GM19043 (cell line): ENCODE measurements at regions not wholly inside any gene's neighbourhood (a gene's known extent, or its start where the extent isn't known, plus 50 kb on each side); places are given as distances from the start of the nearest gene placed in this dataset.

ENCODE experiments used
- ATAC-seq: cut with Tn5 transposase; IDR thresholded peaks from one replicate; pipeline ENCODE4 v1.9.1; 2021; ENCODE audit warnings: low read depth; ENCODE audit not compliant: unreplicated experiment

DNA sequence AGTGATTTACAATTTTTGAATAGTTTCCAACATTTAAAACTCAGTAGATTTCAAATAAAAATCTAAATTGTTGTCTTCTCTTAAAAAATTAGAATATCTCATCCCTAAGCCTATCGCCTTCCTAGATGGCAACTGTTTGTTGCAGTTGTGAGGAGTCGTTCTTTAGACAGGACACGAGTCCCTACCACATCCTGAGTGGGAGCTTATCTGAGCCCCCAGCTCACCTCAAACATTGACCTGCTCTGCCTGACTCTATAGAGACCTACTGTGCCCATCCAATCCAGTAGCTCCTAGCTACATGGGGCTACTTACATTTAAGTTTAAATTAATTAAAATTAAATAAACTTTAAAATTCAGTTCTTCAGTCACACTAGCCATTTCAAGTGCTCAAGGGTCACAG, 434.7 kb downstream of the FOXO1 start:
- no peak for ATAC-seq

DNA sequence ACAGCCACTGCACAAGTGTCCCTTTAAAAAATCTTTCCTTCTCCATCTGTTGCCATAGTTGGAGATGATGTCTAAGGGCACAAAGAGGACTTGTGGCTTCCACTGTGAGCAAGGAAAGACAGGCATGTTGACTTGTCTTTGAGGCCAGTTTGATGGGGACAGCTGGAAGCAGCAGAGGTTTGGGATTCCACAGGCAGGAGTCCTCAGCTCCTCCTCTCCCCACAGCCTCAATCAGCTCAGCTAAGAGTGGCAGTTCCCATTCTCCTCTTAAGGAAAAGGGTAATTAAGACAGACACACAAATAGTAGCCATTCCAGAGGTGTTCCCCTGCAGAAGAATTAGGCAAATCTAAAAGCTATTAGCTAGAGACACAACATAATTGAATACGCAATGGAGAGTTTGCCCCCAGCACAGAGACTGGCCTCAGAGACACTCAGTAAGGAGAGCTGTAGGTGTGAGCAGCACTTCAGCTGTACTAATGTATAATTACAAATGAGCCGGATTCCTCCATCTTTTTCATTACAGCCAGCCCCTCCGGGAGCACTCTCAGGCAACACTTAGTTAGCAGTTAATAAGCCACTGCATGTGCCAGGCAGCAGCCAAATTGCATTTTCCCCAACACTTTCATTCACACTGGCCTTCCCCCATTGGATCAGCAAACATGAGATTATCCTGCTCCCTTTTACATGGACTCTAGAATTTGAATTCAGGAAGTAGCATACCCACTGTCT, 434.0 kb downstream of the FOXO1 start:
- ATAC-seq = no peak

DNA sequence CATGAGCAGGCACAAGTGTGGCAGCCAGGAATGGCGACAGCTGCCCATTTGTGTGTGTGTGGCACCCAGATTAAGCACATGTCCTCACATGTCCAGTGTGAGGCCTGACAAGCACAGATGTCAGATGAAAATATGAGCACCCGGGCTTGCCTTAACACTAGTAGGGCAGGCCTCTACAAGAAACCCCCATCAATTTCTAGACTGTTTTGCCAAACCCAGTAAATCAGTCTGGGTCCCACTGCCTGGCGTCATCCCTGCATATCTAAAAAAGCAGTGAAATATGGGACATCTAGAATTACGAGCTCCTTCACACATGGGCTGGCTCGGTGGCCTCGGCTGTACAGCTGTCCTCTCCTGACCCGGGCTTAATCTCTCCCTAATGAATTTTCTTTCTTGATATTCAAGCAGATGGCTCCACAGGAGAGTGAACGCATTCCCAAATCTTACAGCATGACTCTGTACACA, 432.7 kb downstream of the FOXO1 start:
- no peak for ATAC-seq

DNA sequence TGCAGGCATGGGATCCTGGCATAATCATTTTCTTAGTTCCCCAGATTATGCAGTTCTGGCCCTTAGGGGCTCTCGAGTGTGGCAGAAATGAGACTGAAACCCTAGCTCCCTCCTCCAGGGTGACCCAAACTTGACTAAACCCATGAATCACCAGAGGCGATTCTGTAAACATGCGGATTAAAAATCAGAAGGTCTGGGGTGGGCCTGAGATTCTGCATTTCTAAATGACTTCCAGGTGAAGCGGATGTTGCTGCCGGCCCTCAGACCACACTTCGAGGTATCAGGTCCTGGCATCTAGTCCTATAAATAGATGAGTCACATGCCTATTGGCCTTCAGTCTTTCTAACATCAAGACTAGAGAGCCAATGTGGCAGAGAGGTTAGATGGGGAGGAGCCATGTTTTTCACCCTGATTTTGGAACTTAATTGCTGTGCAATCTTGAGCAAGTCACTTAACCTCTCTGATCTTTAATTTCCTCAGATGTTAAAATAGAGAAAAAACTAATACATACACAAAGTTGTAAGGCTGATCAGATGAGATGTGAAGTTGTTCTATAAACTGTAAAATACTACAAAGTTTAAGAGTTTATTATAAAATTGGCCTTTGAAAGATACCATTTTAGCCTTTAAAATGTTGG, 431.2 kb downstream of the FOXO1 start:
- ATAC-seq = no peak

DNA sequence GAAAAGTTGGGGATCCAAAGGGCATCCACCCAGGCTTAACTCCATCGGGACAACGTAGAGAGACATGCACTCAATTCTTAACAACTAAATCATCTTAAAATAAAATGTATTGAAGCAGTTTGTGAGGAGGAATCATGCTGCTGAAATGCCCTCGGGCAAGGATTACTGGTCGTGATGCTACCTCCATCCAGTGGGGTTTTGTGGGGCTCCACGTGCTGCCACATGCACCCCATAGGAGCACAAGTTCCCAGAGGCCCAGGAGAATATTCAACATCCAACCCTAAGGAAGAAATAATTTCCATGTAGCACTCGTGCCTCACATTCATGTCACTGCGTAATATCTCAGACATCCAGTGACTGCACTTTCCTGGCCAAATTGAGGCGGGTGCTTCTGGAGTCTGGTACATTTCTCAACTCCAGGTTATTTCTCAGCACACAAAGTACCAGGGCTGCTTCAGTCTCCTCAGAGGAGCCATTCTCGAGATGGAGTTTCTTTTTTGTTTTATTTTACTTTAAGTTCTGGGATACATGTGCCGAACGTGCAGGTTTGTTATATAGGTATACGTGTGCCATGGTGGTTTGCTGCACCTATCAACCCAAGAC, 429.8 kb downstream of the FOXO1 start:
- ATAC-seq = no peak

DNA sequence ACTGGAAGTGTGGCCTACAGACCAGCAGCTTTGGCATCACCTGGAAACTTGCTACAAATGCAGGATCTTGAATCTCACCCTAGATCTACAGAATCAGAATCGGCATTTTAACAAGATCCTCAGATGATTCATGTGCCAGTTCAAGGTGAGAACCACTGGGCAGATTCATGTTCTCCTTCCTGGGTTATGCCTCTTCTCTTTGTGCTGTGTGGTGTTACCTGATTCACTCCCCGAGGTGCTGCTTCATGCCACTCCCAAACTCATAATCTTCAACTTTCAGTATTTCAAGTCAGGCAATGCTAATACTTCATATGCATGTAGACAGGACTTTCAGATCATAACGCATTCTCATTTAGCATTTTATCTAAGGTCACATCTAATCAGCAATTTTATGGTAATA, 427.7 kb downstream of the FOXO1 start:
- ATAC-seq = no peak

DNA sequence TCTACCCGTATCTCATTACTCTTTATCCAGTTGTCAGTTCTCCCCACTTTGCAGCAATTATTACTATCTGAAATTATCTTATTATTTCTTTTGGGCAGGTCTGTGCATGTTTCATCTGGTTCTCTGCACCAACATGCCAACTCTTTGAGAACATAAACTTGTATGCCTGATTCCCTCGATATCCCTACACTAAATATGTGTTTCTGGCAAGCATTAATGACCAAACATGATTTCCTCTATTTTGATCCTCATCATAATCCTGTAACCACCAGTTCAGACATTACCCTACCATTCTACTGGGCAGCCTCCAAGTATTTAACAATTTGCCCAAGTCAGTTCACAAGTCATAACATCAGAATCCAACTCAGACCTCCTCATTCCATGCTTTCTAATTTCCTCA, 426.1 kb downstream of the FOXO1 start:
- ATAC-seq = no peak

DNA sequence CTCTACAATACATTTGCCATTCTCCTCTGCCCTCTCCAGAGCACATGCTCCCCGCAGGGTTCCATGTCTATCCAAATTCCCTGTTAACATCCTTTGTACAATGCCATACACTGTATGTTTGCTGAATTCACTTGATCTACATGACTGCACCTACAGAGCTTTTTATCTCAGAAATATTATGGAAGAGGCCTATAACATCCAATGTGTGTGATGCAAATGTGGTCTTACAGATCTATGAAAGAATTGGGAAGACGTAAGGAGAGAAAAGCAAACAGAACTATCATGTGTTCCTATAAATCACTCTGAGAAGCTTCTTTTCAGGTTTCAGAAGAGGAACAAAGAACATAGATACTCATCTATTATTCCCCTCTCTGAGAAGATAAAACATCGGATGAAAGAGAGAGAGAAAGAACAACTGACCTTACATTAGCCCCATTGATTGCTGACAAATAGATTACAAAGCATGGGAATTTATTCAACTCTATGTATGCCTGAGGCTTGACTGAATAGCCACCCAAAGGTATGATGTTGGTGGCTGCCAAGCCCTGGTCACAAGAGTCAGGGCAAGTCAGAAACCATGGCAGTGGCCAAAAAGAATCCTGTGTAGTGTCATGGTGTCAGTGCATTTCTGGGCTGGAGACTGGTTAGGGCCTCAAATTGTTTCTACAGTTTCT, 425.2 kb downstream of the FOXO1 start:
- no peak for ATAC-seq

DNA sequence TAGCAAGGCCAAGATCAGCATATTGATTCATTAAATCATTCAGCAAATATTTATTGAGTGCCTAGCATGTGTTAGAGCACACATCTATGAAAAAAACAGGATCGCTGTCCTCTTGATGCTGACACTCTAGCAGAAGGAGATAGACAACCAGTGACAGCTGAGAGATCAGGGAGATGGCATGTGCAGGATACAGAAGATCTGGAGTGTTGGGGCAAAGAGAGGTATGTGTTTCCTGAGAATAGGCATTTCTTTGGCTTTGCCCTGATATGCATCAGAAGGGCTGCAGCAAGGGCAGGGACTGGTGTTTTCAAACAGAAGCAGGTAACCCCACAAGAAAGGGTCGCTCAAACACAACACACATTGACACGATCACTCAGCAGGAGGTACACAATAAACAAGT, 423.4 kb downstream of the FOXO1 start:
- no peak for ATAC-seq

DNA sequence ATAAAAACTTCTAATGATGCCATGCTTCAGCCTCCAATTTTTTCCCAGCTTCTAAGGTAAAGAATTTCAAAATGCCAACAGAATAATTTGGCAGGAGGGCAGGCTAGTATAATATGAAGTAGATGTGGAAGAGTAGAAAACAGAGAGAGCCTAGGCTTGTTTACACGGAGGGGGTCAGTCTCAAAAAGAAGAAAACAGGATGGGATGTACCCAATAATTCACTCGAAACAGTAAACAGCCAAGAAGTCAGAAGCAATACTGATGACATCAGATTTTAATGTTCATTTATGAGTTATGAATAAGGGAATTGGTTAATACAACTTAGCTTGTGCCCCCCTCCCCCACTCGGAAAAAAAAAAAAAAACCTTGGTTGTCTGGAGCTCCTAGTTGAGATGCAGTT, 422.5 kb downstream of the FOXO1 start:
- no peak for ATAC-seq

DNA sequence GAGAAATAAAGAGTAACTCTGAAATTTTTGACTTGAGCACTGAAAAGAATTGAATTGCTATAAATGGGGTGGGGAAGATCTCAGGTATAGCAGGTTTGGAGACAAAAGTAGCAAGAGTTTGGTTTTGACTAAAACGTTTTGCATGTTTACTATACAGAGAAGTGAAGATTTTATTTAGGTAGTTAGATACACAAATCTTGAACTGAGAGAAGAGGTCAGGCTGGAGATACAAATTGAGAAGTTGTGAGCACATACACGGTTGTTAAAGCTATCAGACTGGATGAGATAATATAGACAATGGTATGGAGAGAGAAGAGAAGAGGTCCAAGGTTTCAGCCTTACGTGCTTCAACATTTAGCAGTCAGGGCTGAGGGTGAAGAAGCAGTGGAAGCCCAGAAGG, 420.9 kb downstream of the FOXO1 start:
- no peak for ATAC-seq

DNA sequence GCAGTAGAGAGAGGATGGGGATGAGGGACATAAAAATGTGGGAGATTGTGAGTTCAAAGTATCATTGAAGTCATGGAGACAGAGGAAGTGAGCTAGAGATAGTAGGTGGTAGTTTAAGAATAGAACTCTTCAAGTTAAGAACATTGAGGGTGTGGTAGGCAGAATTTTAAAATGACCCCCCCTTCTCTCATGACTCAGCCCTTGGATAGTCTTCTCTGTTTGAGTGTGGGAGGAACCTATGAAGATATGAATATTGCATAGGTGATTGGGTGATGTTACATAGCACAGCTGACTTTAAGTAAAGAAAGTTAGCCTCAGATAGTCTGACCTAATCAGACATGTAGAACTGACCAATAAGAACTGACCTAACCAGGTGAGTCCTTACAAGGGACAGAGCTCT, 418.6 kb downstream of the FOXO1 start:
- no peak for ATAC-seq

DNA sequence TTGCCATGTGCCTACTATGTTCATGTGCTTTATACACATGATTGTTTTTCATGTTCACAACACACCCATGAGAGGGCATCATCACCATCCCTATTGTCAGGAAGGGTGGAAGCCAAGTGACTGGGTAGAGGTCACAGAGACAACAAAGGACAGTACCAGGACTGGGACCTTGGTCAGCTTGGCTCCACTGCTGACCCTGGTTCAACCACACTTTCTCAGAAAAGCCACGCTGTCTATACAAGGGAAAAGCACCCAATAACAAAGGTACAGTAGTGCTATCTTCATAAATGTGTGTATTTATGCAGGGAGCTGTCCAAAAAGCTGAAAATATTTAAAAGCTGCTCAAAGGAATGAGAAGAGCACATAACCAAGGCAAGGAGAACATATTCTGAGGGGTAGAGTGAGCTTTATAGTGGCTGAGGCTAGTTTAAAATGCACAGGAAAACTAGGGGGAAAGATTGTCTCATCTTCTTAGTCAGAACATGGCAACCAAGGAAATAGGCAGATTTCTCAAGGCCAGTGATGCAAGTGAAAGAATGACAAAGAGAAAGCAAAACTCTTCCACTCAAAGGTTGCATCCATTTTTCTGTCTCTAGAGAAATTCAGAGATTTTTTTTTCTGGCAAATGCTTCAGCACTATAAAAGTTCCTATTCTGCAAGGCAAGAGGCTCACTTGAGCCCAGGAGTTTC, 415.0 kb downstream of the FOXO1 start:
- ATAC-seq = no peak

DNA sequence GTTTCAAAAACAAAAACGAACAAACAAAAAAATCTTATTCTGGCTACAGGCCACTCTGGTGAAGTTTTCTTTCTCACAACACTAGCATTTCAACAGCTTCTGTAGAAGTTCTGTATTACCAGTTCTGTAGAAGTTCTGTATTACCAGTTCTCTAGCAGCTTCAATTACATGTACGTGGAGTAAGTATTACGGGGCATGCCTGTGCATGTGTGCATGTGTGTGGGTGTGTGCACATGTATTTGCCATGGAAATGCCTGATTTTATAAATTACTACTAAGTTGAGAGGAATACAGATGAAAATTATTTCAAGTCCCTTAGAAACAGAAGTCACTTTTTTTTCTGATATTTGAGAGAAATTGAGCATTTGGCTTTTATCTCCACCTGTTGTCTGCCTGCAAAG, 414.2 kb downstream of the FOXO1 start:
- no peak for ATAC-seq

DNA sequence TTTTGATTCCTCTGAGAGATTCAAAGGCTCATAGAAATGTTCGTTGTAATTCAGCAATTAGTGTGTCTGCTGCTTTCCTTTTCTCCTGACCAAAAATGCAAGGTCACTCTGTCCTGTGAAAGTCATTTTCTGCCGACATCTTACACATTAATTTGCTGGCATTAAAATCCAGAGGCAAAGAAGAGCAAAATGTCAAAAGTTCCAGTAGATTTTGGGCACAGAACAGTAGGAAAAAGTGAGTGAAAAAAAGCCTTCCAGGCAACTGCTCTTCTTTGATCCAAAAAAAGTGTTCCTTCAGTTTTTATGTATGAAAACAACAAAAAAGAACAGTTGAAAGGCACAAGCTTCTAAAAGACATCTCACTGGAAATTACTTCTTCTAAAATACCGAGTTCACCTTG, 413.8 kb downstream of the FOXO1 start:
- ATAC-seq = no peak

DNA sequence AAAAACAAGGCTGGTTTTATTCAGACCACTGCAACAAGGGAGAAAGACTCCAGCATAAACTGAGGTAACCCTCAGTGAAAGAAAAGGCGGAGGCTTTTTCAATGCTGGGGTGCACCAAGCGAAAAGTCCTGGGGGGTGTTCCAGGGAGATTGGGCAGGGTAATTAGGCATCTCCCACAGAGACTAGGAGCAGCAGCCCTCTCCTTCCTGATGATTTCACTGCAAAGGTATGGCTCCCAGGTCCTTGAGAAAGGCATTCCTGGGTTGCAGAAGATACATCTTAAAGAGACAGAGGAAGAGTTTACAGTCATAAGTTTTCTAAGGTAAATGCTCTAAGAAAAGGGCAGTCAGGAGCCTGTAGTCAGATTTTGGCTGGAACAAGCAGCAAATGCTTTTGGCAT, 412.0 kb downstream of the FOXO1 start:
- no peak for ATAC-seq

DNA sequence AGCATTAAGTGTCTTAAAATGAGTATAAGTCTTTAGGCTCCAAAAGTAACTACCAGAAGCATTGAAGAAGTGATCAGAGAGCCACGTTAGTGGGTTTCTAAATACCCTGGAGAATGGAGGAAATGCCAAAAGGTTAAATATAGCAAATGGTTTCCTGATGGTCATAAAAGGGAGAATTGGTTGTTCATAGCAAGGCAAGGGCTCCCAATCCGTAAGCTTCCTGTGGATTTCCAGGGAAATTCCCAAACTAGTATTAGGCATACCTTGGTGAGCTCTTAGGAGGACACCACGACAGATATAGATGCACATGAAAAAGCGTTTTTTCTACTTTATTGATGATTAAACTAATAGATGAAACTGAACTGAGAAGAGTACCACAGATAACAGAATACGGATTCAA, 410.9 kb downstream of the FOXO1 start:
- ATAC-seq = no peak

DNA sequence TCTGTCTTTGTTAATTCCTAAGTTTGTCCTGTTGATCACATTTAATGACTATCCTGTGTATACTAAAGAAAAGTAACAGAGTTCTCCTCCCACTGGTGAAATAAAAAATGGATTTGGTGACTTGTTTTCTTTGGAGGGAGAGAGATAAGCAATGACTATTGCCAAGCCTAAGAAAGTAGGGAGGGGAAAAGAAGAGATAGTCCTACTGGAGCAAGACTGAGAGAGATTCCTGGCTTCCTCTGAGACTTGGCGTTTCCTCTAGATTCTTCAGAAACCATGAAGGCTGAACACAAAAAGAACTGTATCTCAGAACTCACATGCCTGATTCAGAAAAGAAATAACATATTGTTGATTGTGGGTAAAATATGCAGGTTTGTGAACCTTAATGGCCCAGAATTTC, 406.5 kb downstream of the FOXO1 start:
- no peak for ATAC-seq

DNA sequence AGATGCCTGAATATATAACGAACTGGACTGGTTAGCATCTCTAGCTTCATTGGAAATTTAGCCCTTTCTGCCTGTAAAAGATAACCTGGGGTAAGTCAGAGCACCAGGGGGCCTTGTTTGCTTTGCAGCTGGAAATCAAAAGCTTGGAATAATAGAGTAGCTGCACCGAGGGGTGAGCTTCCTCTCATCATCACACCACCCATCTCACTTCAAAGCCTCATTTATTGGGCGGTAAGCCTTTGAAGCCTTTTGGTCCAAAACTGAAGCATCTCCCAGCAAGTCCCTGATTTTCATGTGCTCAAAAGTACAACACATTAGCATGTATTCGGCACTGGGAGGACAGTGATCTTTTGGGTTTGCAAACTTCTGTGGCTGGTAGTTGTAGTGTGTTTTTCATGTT, 405.1 kb downstream of the FOXO1 start:
- ATAC-seq = no peak

DNA sequence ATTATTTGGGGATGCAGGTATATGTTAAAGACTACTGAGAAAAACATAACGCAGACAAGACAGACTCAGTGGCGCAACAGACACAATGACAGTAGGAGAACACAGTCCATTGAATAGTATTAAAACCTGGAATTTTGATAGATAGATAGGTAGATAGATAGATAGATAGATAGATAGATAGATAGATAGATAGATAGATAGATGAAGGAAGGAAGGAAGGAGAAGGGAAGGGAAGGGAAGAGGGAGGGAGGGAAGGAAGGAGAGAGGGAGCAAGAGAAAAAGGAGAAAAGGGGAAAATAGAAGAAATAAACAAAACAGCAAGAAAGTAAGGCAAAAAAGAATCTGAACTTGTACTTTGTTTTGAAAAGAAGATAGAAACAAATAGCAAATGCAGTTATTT, 404.5 kb downstream of the FOXO1 start:
- ATAC-seq = no peak

DNA sequence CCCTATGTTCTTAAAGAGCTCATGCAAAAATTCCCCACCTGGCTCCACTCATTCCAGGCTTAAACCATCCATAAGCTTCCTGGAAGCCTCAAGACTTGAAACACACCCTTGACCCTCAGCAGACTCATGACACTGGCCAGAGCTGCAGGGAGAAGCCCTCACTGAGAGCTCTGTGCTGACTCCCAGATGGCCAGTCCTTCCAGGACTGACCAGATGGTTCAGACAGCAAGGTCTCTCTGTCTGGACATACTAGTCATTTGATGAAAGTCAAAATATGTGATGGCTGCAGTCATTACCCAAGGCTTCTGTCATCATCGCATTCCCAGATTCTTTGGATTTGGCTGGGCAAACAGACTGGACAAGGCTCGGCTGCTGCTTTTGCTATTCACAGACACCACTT, 397.4 kb downstream of the FOXO1 start:
- ATAC-seq = no peak
